ENCODE measurements at regions not wholly inside any gene's neighbourhood (a gene's known extent, or its start where the extent isn't known, plus 50 kb on each side); places are given as distances from the start of the nearest gene placed in this dataset.

GRCh38 chr2:6640621-6641015, 225.1 kb downstream of the CMPK2 start:
- no peak for DNase-seq

- no peak for DNase-seq
Observed at GRCh38 chr2:6641956-6642355, 223.8 kb downstream of the CMPK2 start.

- no peak for DNase-seq
Observed at GRCh38 chr2:6644261-6644660, 221.4 kb downstream of the CMPK2 start.

GRCh38 chr2:6645004-6645403, 220.7 kb downstream of the CMPK2 start:
- DNase-seq, result no peak

GRCh38 chr2:6645672-6646071, 220.0 kb downstream of the CMPK2 start:
- DNase-seq, result no peak

- no peak for DNase-seq
Observed at GRCh38 chr2:6647046-6647445, 218.7 kb downstream of the CMPK2 start.

GRCh38 chr2:6648596-6649247, 217.0 kb downstream of the CMPK2 start:
- no peak for DNase-seq

GRCh38 chr2:6650311-6650710, 215.4 kb downstream of the CMPK2 start:
- DNase-seq, result no peak

- DNase-seq, result no peak
Observed at GRCh38 chr2:6652251-6652650, 213.5 kb downstream of the CMPK2 start.

- DNase-seq, result peak; percentile 50
Observed at GRCh38 chr2:6653281-6653750, 212.4 kb downstream of the CMPK2 start.

- DNase-seq, result no peak
Observed at GRCh38 chr2:6654279-6654678, 211.4 kb downstream of the CMPK2 start.

- no peak for DNase-seq
Observed at GRCh38 chr2:6656633-6657032, 209.1 kb downstream of the CMPK2 start.

GRCh38 chr2:6657136-6657535, 208.6 kb downstream of the CMPK2 start:
- DNase-seq, result no peak

- DNase-seq, result no peak
Observed at GRCh38 chr2:6657855-6658254, 207.9 kb downstream of the CMPK2 start.

- DNase-seq, result no peak
Observed at GRCh38 chr2:6664332-6665061, 201.2 kb downstream of the CMPK2 start.

GRCh38 chr2:6665093-6666045, 200.3 kb downstream of the CMPK2 start:
- no peak for DNase-seq

GRCh38 chr2:6667326-6667725, 198.4 kb downstream of the CMPK2 start:
- DNase-seq, result no peak

GRCh38 chr2:6671913-6672312, 193.8 kb downstream of the CMPK2 start:
- no peak for DNase-seq

GRCh38 chr2:6674381-6674780, 191.3 kb downstream of the CMPK2 start:
- no peak for DNase-seq

- DNase-seq, result no peak
Observed at GRCh38 chr2:6675791-6676190, 189.9 kb downstream of the CMPK2 start.

GRCh38 chr2:6676241-6676640, 189.5 kb downstream of the CMPK2 start:
- DNase-seq, result no peak

GRCh38 chr2:6676776-6677175, 188.9 kb downstream of the CMPK2 start:
- DNase-seq, result no peak

GRCh38 chr2:6679471-6679870, 186.2 kb downstream of the CMPK2 start:
- DNase-seq, result no peak
